ENCODE measurements at regions not wholly inside any gene's neighbourhood (a gene's known extent, or its start where the extent isn't known, plus 50 kb on each side); places are given as distances from the start of the nearest gene placed in this dataset.
"Not testable (repeated sequence)": the region's sequence is repeated elsewhere in the genome, so short reads cannot be mapped to it uniquely, and the experiment has no call there.

DNA sequence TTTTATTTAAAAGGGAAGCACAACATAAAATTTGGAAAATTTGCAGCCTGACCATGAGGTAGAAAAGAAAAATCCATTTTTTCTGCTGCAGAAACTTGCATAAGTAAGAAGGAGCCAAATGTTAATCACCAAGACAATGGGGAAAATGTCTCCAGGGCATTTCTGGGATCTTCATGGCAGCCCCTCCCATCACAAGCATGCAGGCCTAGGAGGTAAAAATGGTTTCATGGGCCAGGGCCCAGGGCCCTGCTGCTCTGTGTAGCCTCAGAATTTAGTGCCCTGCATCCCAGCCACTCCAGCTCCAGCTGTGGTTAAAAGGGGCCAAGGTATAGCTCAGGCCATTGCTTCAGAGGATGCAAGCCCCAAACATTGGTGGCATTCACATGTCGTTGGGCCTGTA, 735.6 kb downstream of the GALC start:
- Mint-ChIP-seq H3K9me3 (ENCODE audit: unreplicated experiment) (no peaks in the 10 kb centered on the region), H3K36me3 (ENCODE audit: low read depth, unreplicated experiment) (no peaks in the 10 kb centered on the region), H3K27ac (ENCODE audit: unreplicated experiment) (no peak overlapping the region), H3K4me3 (ENCODE audit: unreplicated experiment) (no peak overlapping the region), H3K4me1 (ENCODE audit: unreplicated experiment) (no peaks in the 10 kb centered on the region), H3K27me3 (ENCODE audit: unreplicated experiment) (no peaks in the 10 kb centered on the region)
- TF ChIP-seq, protein P1, sequence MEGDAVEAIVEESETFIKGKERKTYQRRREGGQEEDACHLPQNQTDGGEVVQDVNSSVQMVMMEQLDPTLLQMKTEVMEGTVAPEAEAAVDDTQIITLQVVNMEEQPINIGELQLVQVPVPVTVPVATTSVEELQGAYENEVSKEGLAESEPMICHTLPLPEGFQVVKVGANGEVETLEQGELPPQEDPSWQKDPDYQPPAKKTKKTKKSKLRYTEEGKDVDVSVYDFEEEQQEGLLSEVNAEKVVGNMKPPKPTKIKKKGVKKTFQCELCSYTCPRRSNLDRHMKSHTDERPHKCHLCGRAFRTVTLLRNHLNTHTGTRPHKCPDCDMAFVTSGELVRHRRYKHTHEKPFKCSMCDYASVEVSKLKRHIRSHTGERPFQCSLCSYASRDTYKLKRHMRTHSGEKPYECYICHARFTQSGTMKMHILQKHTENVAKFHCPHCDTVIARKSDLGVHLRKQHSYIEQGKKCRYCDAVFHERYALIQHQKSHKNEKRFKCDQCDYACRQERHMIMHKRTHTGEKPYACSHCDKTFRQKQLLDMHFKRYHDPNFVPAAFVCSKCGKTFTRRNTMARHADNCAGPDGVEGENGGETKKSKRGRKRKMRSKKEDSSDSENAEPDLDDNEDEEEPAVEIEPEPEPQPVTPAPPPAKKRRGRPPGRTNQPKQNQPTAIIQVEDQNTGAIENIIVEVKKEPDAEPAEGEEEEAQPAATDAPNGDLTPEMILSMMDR (IDR thresholded peaks at IDR 0.05; ENCODE audit: unreplicated experiment): no peak
- no peak for DNase-seq (ENCODE audit: low spot score)

DNA sequence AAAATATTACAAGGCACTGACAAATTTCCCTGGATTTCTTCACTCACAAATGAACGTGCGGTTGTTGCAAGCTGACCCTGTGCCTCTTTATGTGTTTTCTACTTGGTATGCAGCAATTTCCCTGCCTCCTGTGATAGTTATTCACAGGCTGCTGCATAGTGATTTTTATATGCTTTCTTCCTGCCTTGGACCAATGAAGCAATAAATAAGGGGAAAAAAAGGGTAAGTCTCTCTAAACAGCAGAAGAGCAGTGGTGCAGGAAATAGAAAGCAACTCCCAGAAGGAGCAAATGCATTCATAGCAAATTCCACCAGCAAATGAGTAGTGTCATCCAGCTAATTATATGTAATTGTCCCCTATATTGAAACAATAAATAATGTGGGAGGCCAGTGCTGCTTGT, 737.9 kb downstream of the GALC start:
- Mint-ChIP-seq H3K27ac (ENCODE audit: unreplicated experiment) (no peak overlapping the region), H3K4me3 (ENCODE audit: unreplicated experiment) (no peak overlapping the region), H3K9me3 (ENCODE audit: unreplicated experiment) (no peaks in the 10 kb centered on the region), H3K27me3 (ENCODE audit: unreplicated experiment) (no peaks in the 10 kb centered on the region), H3K4me1 (ENCODE audit: unreplicated experiment) (no peaks in the 10 kb centered on the region), H3K36me3 (ENCODE audit: low read depth, unreplicated experiment) (no peaks in the 10 kb centered on the region)
- TF ChIP-seq, protein P1 (IDR thresholded peaks at IDR 0.05; ENCODE audit: unreplicated experiment): no peak
- no peak for DNase-seq (ENCODE audit: low spot score)

DNA sequence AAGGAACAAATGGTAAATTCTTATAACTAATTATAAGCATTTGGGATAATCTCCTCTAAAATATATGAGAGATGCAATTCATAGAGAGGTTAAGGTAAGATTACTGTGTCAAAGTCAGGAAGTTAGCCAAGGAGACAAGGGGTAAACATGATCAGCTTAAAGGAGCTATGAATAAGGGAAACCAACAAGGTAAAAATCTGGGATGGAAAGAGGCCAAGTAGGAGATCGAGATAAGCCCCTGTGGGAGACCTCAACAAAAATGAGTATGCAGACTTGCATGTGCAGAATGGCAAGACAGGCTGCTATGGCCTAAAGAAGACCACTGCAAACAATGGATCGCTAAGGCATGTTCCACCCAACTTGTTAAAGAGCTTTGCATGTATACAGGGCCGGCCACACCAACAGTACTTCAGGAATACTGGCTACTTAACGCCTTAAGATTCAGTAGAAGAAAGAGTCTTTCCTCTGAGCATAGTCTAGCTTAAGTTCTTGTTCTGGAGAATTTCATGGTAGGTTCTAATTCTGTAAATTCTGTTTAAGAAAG, 738.6 kb downstream of the GALC start:
- TF ChIP-seq, protein P1 (IDR thresholded peaks at IDR 0.05; ENCODE audit: unreplicated experiment): no peak
- no peak for DNase-seq (ENCODE audit: low spot score)
- no peak overlapping the region for H3K4me3 Mint-ChIP-seq (ENCODE audit: unreplicated experiment)
- no peaks in the 10 kb centered on the region for H3K27me3 Mint-ChIP-seq (ENCODE audit: unreplicated experiment)
- H3K36me3 Mint-ChIP-seq (ENCODE audit: low read depth, unreplicated experiment): no peaks in the 10 kb centered on the region
- H3K4me1 Mint-ChIP-seq (ENCODE audit: unreplicated experiment): no peaks in the 10 kb centered on the region
- H3K27ac Mint-ChIP-seq (ENCODE audit: unreplicated experiment): no peak overlapping the region
- H3K9me3 Mint-ChIP-seq (ENCODE audit: unreplicated experiment): no peaks in the 10 kb centered on the region

DNA sequence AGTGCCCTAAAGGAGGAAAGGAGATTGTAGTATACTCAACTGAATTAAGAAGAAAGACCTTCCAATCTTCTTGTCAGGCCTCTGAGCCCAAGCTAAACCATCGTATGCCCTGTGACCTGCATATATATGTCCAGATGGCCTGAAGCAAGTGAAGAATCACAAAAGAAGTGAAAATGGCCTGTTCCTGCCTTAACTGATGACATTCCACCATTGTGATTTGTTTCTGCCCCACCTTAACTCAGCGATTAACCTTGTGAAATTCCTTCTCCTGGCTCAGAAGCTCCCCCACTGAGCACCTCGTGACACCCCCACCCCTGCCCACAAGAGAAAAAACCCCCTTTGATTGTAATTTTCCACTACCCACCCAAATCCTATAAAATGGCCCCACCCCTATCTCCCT, 739.2 kb downstream of the GALC start:
- not testable (repeated sequence) for H3K36me3 Mint-ChIP-seq (ENCODE audit: low read depth, unreplicated experiment); H3K9me3 Mint-ChIP-seq (ENCODE audit: unreplicated experiment); H3K4me3 Mint-ChIP-seq (ENCODE audit: unreplicated experiment); H3K4me1 Mint-ChIP-seq (ENCODE audit: unreplicated experiment); H3K27ac Mint-ChIP-seq (ENCODE audit: unreplicated experiment); H3K27me3 Mint-ChIP-seq (ENCODE audit: unreplicated experiment); DNase-seq (ENCODE audit: low spot score)

DNA sequence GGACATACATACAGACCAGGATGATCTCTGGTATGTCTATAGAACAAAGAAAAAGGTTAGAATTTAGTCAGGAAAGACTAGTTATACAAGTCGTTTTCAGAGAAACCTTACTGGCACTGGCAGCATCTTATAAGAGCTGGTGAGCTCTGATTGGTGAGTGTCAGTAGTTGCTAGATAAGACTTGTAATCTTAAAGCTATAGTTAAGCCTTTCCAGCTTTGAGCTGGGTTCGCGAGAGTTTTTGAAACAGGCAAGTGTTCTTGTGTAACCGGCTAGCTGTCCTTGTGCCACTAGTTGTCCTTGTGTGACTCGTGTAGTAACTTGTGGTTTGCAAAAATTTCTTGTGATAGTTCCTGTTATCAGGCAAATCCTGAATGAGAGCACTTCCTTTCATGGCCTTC, 740.9 kb downstream of the GALC start:
- no peaks in the 10 kb centered on the region for H3K4me1 Mint-ChIP-seq (ENCODE audit: unreplicated experiment)
- H3K36me3 Mint-ChIP-seq (ENCODE audit: low read depth, unreplicated experiment): no peaks in the 10 kb centered on the region
- H3K4me3 Mint-ChIP-seq (ENCODE audit: unreplicated experiment): no peak overlapping the region
- TF ChIP-seq, protein P1 (IDR thresholded peaks at IDR 0.05; ENCODE audit: unreplicated experiment): no peak
- no peaks in the 10 kb centered on the region for H3K9me3 Mint-ChIP-seq (ENCODE audit: unreplicated experiment)
- no peak for DNase-seq (ENCODE audit: low spot score)
- H3K27me3 Mint-ChIP-seq (ENCODE audit: unreplicated experiment): no peaks in the 10 kb centered on the region
- H3K27ac Mint-ChIP-seq (ENCODE audit: unreplicated experiment): no peak overlapping the region
